HG03442 (cell line): ENCODE measurements at regions not wholly inside any gene's neighbourhood (a gene's known extent, or its start where the extent isn't known, plus 50 kb on each side); places are given as distances from the start of the nearest gene placed in this dataset.

Experiments
- ATAC-seq: cut with Tn5 transposase; IDR thresholded peaks from one replicate; pipeline ENCODE4 v1.9.1; 2021; ENCODE audit warnings: mild to moderate bottlenecking, moderate library complexity; ENCODE audit not compliant: unreplicated experiment

DNA sequence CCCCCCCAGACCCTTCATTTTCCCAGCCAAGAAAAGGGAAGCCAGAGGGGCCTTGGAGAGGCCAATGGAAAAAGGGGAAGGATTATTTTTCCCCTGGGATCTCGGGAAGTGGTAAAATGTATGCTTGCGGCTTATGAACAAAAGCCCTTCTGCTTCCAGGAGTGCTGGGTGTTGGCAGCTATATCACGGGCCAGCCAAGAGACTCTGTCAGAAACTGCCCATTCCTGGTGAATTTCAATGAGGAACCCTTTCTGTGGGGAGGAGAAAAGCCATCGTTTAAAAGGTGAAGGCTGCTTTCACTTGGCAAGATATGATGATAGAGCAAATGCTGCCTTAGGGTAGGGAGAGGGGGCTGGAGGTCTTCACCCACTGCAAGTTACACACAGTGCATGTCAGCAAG lies 69.7 kb upstream of the ZC3H12A start:
- ATAC-seq = no peak

DNA sequence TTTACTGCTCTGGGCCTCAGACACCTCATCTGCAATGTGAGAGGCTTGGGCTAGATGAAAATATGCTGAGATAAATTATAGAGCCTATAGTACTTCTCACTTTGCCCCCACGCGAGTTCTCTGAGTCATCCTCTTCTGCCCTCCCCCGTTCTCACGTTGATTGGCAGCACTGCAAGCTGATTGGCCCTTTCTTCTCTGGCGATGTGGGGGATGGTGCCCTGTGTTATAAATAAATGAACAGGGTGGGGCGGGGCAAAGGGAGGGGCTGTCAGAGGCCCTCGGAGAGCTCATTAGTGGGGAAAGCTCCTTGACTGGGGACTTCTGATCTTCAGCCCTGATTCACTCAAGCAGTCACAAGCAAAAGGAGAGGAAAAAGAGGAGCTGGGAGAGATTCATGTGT lies 64.3 kb upstream of the ZC3H12A start:
- ATAC-seq = no peak

- no peak for ATAC-seq
Measured at GRCh38 chr1:37410815-37411214, 63.6 kb upstream of the ZC3H12A start.

DNA sequence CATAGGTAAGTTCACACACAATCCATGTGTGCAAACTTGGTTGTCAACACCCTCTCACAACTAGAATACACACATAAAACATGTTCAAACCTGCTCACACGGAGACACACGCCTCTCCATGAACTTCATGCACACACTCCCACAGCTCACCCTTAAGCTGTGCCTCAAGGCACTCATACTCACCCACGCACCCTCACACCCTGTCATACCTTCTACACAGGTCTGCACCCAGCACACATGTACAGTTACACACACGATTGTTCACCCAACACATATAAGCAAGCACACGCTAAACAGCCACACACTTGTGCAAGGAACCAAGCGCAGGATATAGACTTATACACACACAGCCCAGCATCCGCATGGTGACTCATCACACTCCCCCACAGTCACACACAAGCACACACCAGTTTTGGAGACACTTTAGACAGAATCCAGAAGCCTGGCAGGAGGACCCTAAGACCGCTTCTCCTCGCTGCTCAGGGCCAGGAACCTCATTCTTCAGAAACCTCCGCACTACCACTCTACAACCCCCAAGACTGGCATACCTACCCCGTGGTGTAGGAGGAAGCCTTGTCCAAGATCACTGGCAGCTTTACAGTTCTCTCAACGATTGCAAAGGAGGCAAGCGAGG lies 58.7 kb upstream of the ZC3H12A start:
- no peak for ATAC-seq

DNA sequence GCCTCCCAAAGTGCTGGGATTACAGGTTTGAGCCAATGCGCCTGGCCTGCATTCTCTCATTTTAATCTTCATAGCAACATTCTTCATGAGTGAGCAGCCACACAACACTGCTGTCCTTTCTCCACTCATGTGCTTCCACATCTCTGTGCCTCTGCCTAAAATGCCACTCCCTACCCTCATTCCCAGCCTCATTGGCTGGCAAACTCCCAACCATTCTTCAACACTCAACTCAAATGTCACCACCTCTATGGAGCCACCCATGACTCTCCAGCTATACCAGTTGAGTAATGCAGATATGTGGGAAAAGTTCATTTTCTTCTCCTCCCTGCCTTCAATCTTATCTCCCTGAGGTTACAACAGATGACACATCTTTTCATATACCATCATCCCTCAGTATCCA lies 53.9 kb upstream of the ZC3H12A start:
- no peak for ATAC-seq

GRCh38 chr1:37423810-37424209 lies 50.6 kb upstream of the ZC3H12A start:
- ATAC-seq = no peak

- ATAC-seq = no peak
Measured at GRCh38 chr1:37424523-37424922, 49.9 kb upstream of the ZC3H12A start.
